ENCODE measurements at regions not wholly inside any gene's neighbourhood (a gene's known extent, or its start where the extent isn't known, plus 50 kb on each side); places are given as distances from the start of the nearest gene placed in this dataset.

DNA sequence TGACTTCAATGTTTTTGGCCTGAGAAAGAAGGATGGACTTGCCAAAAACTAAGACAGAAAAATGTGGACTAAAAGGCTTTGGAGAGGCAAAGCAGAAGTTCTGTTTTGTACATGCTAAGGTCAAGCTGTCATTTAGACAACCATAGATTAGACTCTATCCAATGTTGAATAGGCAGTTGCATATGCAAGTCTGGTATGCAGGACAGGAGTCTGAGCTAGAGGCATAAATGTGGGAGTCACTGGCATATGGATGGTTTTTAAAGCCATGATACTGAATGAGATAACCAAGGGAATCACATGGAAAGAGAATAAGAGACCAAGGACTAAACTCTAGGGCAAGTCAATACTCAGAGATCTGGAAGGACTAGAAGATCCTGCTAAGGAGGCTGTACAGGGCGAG is 164.1 kb downstream of the LSM5 start:
- DNase-seq (ENCODE audit: low read depth), result no peak
- no peak overlapping the region for H3K4me3 ChIP-seq (ENCODE audit: low read depth, low read length)
- TF ChIP-seq, protein P1, sequence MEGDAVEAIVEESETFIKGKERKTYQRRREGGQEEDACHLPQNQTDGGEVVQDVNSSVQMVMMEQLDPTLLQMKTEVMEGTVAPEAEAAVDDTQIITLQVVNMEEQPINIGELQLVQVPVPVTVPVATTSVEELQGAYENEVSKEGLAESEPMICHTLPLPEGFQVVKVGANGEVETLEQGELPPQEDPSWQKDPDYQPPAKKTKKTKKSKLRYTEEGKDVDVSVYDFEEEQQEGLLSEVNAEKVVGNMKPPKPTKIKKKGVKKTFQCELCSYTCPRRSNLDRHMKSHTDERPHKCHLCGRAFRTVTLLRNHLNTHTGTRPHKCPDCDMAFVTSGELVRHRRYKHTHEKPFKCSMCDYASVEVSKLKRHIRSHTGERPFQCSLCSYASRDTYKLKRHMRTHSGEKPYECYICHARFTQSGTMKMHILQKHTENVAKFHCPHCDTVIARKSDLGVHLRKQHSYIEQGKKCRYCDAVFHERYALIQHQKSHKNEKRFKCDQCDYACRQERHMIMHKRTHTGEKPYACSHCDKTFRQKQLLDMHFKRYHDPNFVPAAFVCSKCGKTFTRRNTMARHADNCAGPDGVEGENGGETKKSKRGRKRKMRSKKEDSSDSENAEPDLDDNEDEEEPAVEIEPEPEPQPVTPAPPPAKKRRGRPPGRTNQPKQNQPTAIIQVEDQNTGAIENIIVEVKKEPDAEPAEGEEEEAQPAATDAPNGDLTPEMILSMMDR (IDR thresholded peaks at IDR 0.05; ENCODE audit: insufficient read depth, low read depth, low read length), result no peak

DNA sequence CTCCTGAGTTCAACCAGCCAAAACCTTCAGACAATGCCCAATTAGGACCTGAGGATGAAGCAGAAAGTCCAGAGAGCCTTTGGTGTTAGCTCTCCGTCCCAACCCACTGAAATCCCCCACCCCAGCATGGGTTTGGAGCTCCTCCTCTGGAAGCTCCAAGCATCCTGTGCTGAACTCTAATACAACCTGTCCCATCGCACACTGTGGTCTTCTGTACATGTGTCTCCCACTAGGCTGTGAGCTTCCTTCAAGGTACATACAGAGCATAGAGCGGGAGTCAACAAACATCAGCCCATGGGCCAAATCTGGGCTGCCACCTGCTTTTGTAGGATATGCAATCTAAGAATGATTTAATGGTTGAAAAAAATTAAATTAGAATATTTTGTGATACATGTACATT is 166.5 kb downstream of the LSM5 start:
- TF ChIP-seq, protein P1 (IDR thresholded peaks at IDR 0.05; ENCODE audit: insufficient read depth, low read depth, low read length), result no peak
- no peak overlapping the region for H3K4me3 ChIP-seq (ENCODE audit: low read depth, low read length)
- DNase-seq (ENCODE audit: low read depth), result no peak

DNA sequence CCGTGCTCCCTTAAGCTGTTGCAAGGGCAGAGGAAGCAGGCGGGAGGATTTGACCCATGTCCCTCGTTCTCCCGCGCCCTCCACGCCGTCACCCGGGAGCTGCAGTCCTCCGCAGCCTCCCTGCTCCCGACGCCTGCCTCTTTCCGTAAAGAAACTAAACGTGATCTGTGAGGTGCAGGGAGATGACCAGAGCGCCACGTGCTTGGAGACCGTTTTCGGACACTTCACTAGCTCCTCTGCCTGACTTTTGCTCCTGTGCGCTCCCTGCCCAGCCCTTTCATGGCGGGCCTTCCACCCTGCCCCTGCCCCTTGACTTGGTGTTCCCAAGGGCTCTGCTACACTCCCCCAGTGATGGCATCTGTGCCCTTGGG is 171.2 kb downstream of the LSM5 start:
- no peak for DNase-seq (ENCODE audit: low read depth)
- TF ChIP-seq, protein P1 (IDR thresholded peaks at IDR 0.05; ENCODE audit: insufficient read depth, low read depth, low read length), result no peak
- H3K4me3 ChIP-seq (ENCODE audit: low read depth, low read length), result no peak overlapping the region

DNA sequence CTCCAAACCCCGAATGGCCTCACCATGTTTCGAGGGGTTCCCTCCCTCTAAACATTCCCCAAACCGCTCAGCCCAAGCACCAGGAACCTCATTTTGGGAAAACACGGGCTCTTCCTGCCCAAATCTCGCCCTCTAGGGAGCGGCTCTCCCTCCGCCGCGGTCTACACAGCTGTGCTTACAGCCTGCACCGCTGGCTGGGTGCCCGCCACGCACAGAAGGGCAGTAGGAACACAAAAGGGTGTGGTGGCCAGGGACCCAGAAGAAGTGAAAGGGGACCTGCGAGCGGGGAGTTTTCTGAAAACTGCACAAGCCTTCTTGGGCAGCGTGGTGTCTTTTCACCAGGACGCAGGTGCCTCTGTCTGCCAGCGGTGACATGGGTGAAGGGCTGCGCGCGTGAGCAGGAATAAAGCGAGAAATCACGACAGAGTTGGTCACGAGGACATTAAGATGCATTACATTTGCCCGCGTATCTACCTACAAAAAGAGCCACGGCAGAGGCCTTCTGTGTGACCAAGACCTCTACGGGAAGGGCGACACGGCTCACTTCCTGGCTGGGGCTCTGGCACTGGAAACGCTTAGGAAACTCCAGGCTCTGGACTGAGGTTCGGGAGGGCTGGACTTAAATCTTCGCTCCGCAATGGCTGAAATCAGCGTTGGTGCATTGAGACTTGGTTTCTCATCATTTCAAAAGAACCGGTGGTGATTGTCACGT is 171.7 kb downstream of the LSM5 start:
- TF ChIP-seq, protein P1 (IDR thresholded peaks at IDR 0.05; ENCODE audit: insufficient read depth, low read depth, low read length), result no peak
- no peak for DNase-seq (ENCODE audit: low read depth)
- no peak overlapping the region for H3K4me3 ChIP-seq (ENCODE audit: low read depth, low read length)

DNA sequence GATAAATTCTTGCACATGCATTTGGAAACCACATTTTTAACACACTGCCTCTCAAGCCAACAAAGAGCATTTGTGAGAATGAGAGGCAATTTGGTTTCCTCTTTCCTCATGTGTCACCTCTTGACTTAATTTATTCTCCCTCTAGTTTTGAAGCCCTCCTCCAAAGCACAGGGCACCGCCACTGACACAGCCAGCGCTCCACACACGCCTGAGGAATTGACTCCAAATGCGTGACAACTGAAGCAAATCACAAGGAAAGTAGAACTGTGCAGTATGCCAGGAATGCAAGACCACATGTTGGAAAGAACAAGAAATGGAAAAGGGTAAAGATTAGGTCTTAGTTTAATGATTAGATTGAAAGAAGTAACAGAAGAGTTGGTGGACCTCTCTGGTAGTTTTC is 173.3 kb downstream of the LSM5 start:
- TF ChIP-seq, protein P1 (IDR thresholded peaks at IDR 0.05; ENCODE audit: insufficient read depth, low read depth, low read length), result no peak
- no peak for DNase-seq (ENCODE audit: low read depth)

DNA sequence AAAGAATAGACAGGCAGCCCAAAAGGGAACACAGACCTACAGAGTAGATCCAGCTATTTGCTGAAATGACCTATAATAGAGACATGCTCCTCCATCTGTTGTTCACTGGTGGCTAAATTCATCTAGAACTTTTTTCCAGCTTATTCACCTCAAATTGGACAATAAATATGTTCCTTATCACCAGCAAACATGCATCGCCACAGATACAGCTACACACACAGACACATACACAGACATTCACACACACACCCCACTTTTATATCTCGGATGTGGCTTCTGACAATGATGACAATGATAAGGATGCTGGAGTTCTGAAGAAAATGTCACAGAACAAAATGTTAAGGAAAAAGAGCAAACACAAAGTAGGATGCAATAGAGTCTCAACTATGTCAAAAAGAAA is 175.4 kb downstream of the LSM5 start:
- TF ChIP-seq, protein P1 (IDR thresholded peaks at IDR 0.05; ENCODE audit: insufficient read depth, low read depth, low read length), result no peak
- DNase-seq (ENCODE audit: low read depth), result no peak
- no peak overlapping the region for H3K4me3 ChIP-seq (ENCODE audit: low read depth, low read length)

More for the DNA sequence above, 173.3 kb downstream of the LSM5 start:
- no peak overlapping the region for H3K4me3 ChIP-seq (ENCODE audit: low read depth, low read length)

DNA sequence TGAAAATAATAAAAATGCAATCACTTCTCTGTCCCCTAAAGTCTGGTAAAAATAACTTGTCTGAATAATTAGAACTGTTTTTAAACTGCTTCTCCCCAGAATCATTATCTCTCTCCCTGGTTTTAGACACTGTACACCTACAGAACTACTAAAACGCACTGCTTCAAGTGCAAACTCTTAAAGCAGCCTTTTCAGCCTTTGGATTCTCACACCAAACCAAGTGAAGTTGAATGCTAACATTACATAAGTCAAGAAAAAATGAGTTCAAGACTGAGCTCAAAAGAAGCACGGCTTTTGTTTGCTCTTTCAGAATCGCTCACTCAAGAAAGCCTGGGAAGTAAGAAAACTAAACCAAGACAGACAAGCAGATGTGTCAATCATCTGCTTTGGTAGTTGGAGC is 188.8 kb downstream of the LSM5 start:
- no peak for DNase-seq (ENCODE audit: low read depth)
- TF ChIP-seq, protein P1 (IDR thresholded peaks at IDR 0.05; ENCODE audit: insufficient read depth, low read depth, low read length), result no peak
- H3K4me3 ChIP-seq (ENCODE audit: low read depth, low read length), result no peak overlapping the region
